DND-41 (cell line): ENCODE measurements at regions not wholly inside any gene's neighbourhood (a gene's known extent, or its start where the extent isn't known, plus 50 kb on each side); places are given as distances from the start of the nearest gene placed in this dataset.
"Not testable (repeated sequence)": the region's sequence is repeated elsewhere in the genome, so short reads cannot be mapped to it uniquely, and the experiment has no call there.

Source experiments
- ATAC-seq: fragments of 200-7000 bp; cut with Tn5 transposase; 3 replicates; pipeline ENCODE4 v1.9.1; 2021; ENCODE audit warnings: low read depth; ENCODE audit not compliant: insufficient read depth
- DNase-seq: peaks from one replicate; pipeline ENCODE4 v3.0.0-alpha.2; 2020
- H2AFZ ChIP-seq: 2 replicates; pipeline ENCODE4 v1.6.0; 2012; ENCODE audit warnings: low read depth, low read length
- H3K27ac ChIP-seq: 2 replicates; pipeline ENCODE4 v1.5.1; 2012; ENCODE audit warnings: low read length, inconsistent platforms
- H3K27me3 ChIP-seq: fragments of 200-600 bp; sonication (generic); 2 replicates; pipeline ENCODE4 v1.6.0; 2012; ENCODE audit warnings: low read length, mild to moderate bottlenecking, inconsistent platforms; ENCODE audit not compliant: insufficient read depth, poor library complexity
- H3K36me3 ChIP-seq: 2 replicates; pipeline ENCODE4 v1.5.1; 2012; ENCODE audit warnings: low read length, inconsistent platforms; ENCODE audit not compliant: insufficient read depth
- H3K4me1 ChIP-seq: 2 replicates; pipeline ENCODE4 v1.5.1; 2012; ENCODE audit warnings: mild to moderate bottlenecking, low read length; ENCODE audit not compliant: insufficient read depth
- H3K4me2 ChIP-seq: 2 replicates; pipeline ENCODE4 v1.6.0; 2012; ENCODE audit warnings: mild to moderate bottlenecking, moderate library complexity, low read length, inconsistent platforms; ENCODE audit not compliant: insufficient read depth
- H3K4me3 ChIP-seq, 2 experiments: fragments of 200-600 bp in 1 of 2; shearing (Covaris generic) in 1 of 2; 2 replicates each; pipeline ENCODE4 v1.5.1; 2012 to 2016; ENCODE audit warnings: inconsistent platforms in 2 of 2, low read length in 2 of 2, mild to moderate bottlenecking in 2 of 2, low read depth in 1 of 2, moderate library complexity in 1 of 2
- H3K79me2 ChIP-seq: 2 replicates; pipeline ENCODE4 v1.6.0; 2012; ENCODE audit warnings: low read length, inconsistent platforms; ENCODE audit not compliant: insufficient read depth
- H3K9ac ChIP-seq: 2 replicates; pipeline ENCODE4 v1.6.0; 2012; ENCODE audit warnings: low read depth, mild to moderate bottlenecking, inconsistent platforms, low read length, moderate library complexity
- H3K9me3 ChIP-seq: 2 replicates; pipeline ENCODE4 v1.5.1; 2012; ENCODE audit warnings: low read length, moderate library complexity, mild to moderate bottlenecking, inconsistent platforms; ENCODE audit not compliant: insufficient read depth, severe bottlenecking
- H4K20me1 ChIP-seq: 2 replicates; pipeline ENCODE4 v1.6.0; 2012; ENCODE audit warnings: low read length; ENCODE audit not compliant: insufficient read depth
- TF ChIP-seq, protein P1 (sequence below): IDR thresholded peaks from 2 replicates; pipeline ENCODE4 v1.5.1; 2012; ENCODE audit warnings: borderline replicate concordance, low read length, moderate library complexity, mild to moderate bottlenecking; ENCODE audit not compliant: poor library complexity, severe bottlenecking; ENCODE audit errors: extremely low read depth

DNA sequence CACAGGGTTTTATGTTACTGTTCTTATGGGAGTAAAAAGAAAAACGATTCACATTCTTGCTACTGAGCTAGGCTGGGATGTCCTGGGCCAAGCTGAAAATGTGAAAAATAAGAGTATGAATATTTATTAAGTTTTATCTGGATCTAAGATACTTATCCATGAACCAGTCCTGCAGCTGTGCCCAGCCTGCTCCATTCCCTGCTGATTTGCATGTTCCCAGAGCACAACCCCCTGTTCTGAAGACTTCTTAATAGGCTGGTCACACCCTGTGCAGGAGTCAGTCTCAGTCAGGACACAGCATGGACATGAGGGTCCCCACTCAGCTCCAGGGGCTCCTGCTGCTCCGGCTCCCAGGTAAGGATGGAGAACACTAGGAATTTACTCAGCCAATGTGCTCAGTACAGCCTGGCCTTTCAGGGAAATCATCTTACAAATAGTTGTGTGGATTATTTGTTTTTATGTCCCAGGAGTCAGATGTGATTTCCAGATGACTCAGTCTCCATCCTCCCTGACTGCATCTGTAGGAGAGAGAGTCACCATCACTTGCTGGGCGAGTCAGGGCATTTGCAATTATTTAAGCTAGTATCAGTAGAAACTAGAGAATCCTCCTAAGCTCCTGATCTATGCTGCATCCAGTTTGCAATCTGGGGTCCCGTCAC is 1319.1 kb downstream of the RPIA start:
- H2AFZ ChIP-seq, H3K9ac ChIP-seq, H4K20me1 ChIP-seq, H3K27ac ChIP-seq, H3K36me3 ChIP-seq, H3K27me3 ChIP-seq, ATAC-seq, H3K9me3 ChIP-seq, DNase-seq, H3K4me2 ChIP-seq, H3K79me2 ChIP-seq, H3K4me3 ChIP-seq, H3K4me1 ChIP-seq: not testable (repeated sequence)

DNA sequence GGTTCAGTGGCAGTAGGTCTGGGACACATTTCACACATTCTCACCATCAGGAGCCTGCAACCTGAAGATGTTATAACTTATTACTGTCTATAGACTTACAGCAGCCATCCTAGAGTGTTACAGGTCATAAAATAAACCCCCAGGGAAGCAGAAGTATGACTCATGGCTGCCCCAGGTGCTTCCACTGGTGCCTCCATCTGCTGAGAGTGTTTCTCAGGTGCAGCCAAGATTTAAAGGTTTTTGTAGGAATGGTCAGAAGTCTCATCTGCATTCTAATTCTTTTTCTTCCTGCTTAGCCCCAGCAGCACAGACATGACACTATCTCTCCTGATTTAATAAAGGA is 1319.6 kb downstream of the RPIA start:
- not testable (repeated sequence) for H3K9me3 ChIP-seq, H3K79me2 ChIP-seq, H3K4me2 ChIP-seq, H3K4me1 ChIP-seq, H2AFZ ChIP-seq, H3K27ac ChIP-seq, H3K36me3 ChIP-seq, DNase-seq, H3K27me3 ChIP-seq, H3K4me3 ChIP-seq, H3K9ac ChIP-seq, ATAC-seq, H4K20me1 ChIP-seq

DNA sequence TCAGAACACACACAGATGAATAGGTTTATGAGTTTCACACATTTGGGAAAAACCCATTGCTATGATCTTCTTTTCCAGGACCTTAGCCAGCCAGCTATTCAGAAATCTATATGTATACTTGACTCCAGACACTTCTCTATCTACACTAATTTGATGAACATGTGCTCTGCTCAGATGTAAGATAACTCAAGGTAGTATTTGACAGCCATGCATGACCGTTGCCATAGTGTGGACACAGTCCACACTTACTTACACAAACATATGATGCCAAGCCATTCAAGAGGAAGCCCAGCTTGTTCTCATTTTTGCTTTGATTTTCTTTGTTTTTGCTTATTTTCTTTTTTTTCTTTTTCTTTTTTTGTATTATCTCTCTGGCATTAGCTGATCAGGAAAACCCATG is 1328.4 kb downstream of the RPIA start:
- H3K4me2 ChIP-seq, DNase-seq, H3K4me3 ChIP-seq, ATAC-seq, H3K9me3 ChIP-seq, H4K20me1 ChIP-seq, H3K27me3 ChIP-seq, H3K79me2 ChIP-seq, H3K27ac ChIP-seq, H3K36me3 ChIP-seq, H3K9ac ChIP-seq, H2AFZ ChIP-seq, H3K4me1 ChIP-seq: not testable (repeated sequence)

DNA sequence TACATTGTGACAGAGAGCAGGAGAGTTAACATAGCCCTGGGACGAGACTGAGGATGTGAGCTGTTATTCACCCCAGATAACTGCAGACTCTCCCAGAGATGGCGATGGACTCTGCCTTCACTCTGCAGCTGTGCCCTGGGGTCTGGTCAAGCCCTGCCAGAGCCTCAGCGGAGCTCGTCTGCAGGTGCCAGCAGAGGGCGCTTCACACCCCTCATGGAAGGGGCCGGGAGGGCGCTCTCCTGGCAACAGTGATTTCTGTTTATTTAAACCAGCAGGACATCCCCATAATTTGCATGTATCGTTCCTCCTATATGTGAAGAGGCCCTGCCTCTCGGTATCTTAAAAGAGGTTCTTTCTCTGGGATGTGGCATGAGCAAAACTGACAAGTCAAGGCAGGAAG is 1329.8 kb downstream of the RPIA start:
- not testable (repeated sequence) for H3K27me3 ChIP-seq, H3K4me1 ChIP-seq, H4K20me1 ChIP-seq, H2AFZ ChIP-seq, H3K9ac ChIP-seq, H3K4me3 ChIP-seq, DNase-seq, H3K36me3 ChIP-seq, ATAC-seq, H3K4me2 ChIP-seq, H3K79me2 ChIP-seq, H3K9me3 ChIP-seq, H3K27ac ChIP-seq

DNA sequence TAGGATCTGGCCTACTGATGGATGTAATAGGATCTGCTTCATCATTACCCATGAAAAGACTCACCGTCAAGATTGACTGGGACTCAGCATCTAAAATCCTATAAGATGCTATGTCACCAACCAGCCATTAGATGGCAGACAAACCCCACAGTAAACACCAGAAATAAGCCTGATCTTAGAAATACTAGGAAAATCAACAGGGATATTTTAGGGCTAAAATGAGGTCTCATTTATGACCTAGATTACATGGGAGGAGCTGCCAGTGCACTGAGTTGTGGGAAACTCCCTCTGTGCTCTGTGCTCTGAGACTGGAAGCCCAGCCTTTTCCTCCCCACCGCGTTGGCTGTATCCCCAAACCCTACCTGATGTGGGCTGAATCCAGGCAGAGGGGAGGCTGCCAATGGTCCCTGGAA is 1335.8 kb downstream of the RPIA start:
- H3K9me3 ChIP-seq, H3K27me3 ChIP-seq, H3K4me3 ChIP-seq, H3K27ac ChIP-seq, DNase-seq, H3K4me2 ChIP-seq, H2AFZ ChIP-seq, H4K20me1 ChIP-seq, H3K4me1 ChIP-seq, H3K36me3 ChIP-seq, H3K79me2 ChIP-seq, H3K9ac ChIP-seq: not testable (repeated sequence)
- TF ChIP-seq, protein P1, sequence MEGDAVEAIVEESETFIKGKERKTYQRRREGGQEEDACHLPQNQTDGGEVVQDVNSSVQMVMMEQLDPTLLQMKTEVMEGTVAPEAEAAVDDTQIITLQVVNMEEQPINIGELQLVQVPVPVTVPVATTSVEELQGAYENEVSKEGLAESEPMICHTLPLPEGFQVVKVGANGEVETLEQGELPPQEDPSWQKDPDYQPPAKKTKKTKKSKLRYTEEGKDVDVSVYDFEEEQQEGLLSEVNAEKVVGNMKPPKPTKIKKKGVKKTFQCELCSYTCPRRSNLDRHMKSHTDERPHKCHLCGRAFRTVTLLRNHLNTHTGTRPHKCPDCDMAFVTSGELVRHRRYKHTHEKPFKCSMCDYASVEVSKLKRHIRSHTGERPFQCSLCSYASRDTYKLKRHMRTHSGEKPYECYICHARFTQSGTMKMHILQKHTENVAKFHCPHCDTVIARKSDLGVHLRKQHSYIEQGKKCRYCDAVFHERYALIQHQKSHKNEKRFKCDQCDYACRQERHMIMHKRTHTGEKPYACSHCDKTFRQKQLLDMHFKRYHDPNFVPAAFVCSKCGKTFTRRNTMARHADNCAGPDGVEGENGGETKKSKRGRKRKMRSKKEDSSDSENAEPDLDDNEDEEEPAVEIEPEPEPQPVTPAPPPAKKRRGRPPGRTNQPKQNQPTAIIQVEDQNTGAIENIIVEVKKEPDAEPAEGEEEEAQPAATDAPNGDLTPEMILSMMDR, result peak; percentile 30
- peak; percentile 55; the same call in 2 of the 3 replicates for ATAC-seq

DNA sequence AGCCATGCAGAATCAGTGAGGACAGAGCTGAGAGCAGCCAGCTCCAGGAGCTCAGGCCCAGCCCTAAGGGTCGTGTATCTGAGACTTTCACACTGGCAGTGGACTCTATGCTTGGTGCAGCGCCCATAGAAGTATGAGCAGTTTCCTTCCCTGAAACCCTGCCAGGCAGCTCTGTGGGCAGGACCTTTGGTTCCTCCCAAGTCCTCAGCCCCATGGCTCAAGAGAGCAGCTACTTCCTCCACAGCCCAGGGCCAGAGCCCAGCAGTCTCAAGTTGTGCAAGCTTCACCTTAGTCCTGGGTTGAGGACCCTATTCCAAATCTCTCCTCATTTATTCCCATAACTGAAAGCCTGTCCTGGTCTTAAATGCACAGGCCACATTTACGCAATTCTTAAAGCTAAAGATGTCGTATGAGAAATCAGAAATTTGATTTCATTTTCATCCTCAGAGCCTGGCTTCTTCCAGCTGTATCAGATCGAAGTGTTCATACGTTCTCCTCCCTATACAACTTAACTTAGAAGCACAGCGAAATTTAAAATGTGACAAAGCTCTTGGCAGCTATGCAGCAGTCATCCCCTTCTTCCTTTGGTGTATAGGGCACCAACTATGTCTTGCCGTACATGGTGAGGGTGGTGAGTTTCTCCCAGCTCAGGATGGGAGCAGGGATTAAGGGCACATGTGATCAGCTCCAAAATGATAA is 1337.1 kb downstream of the RPIA start:
- DNase-seq, H3K27me3 ChIP-seq, H3K9me3 ChIP-seq, ATAC-seq, H3K79me2 ChIP-seq, H4K20me1 ChIP-seq, H3K4me2 ChIP-seq, H2AFZ ChIP-seq, H3K4me1 ChIP-seq, H3K27ac ChIP-seq, H3K36me3 ChIP-seq, H3K9ac ChIP-seq, H3K4me3 ChIP-seq: not testable (repeated sequence)

DNA sequence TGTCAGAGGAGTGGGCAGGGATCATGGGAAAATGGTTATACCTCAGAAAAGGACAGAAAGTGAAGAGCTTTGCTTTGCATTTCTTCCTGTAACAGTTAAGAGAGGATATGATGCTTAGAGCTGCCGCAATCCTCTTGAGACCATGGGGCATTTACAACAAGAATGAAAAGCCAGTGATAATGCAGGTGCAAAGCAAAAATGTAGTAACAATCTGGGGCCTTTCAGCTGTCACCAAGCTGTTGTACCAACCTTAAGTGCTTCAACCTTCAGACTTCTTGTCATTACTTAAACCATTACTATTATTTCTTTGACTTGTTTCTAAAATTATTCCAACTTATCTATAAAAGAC is 1337.6 kb downstream of the RPIA start:
- H3K79me2 ChIP-seq, H2AFZ ChIP-seq, H3K27me3 ChIP-seq, H3K4me3 ChIP-seq, H3K9ac ChIP-seq, H4K20me1 ChIP-seq, H3K27ac ChIP-seq, H3K4me2 ChIP-seq, H3K9me3 ChIP-seq, ATAC-seq, H3K36me3 ChIP-seq, H3K4me1 ChIP-seq, DNase-seq: not testable (repeated sequence)
